ENCODE measurements at regions not wholly inside any gene's neighbourhood (a gene's known extent, or its start where the extent isn't known, plus 50 kb on each side); places are given as distances from the start of the nearest gene placed in this dataset.
"Not testable (repeated sequence)": the region's sequence is repeated elsewhere in the genome, so short reads cannot be mapped to it uniquely, and the experiment has no call there.

DNA sequence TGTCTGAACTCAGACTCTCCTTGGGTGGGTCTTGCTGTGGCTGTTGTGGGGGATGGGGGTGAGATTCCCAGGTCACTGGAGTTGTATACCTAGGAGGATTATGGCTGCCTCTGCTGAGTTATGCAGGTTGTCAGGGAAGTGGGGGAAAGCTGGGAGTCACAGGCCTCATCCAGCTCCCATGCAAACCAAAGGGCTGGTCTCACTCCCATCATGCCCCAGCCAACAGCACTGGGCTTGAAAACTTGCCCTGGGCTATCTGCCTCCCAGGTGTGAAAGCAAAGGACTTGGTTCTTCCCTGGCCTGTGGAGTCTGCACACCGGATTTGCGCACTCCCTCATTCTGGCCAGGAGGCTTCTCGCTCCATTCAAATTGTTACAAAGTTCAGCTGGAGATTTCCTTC lies 97.3 kb upstream of the BNIP2 start:
- DNase-seq (ENCODE audit: low read depth in 3 of 3) = not testable (repeated sequence)

GRCh38 chr15:59785981-59786380 lies 96.9 kb upstream of the BNIP2 start:
- DNase-seq (ENCODE audit: low read depth in 3 of 3) = not testable (repeated sequence)

DNA sequence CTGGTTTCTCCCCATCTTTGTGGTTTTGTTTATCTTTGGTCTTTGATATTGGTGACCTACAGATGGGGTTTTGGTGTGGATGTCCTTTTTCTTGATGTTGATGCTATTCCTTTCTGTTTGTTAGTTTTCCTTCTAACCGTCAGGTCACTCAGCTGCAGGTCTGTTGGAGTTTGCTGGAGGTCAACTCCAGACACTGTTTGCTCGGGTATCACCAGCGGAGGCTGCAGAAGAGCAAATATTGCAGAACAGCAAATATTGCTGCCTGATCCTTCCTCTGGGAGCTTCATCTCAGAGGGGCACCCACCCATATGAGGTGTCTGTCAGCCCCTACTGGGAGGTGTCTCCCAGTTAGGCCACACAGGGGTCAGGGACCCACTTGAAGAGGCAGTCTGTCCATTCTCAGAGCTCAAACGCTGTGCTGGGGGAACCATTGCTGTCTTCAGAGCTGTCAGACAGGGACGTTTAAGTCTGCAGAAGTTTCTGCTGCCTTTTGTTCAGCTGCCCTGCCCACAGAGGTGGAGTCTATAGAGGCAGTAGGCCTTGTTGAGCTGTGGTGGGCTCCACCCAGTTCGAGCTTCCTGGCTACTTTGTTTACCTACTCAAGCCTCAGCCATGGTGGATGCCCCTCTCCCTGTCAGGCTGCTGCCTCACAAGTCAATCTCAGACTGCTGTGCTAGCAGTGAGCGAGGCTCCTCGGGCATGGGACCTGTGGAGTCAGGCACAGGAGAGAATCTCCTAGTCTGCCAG lies 94.8 kb upstream of the BNIP2 start:
- DNase-seq (ENCODE audit: low read depth in 3 of 3) = not testable (repeated sequence)

GRCh38 chr15:59779110-59779509 lies 90.0 kb upstream of the BNIP2 start:
- no peak for DNase-seq (ENCODE audit: low read depth in 3 of 3)

DNA sequence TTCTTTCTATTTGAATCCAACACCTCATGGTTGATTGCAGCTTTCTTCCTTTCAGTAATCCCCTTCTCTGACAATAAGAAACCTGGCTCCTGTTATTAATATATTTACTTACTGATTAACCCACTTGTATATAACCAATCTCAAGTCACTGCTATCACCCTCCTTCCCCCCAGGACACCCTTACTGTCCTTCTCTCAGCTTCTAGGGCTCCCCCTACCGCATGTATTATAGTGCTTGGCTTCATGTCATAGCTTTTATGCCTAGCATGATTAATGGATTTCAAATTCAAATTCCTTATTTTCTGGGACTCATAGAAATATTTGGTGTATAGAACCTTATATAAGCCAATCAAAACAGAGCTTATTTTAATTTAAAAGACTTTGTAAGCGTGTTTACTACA lies 75.7 kb upstream of the BNIP2 start:
- DNase-seq (ENCODE audit: low read depth in 3 of 3) = no peak

- DNase-seq (ENCODE audit: low read depth in 3 of 3) = no peak
These were observed 73.4 kb upstream of the BNIP2 start for GRCh38 chr15:59762558-59762957.

DNA sequence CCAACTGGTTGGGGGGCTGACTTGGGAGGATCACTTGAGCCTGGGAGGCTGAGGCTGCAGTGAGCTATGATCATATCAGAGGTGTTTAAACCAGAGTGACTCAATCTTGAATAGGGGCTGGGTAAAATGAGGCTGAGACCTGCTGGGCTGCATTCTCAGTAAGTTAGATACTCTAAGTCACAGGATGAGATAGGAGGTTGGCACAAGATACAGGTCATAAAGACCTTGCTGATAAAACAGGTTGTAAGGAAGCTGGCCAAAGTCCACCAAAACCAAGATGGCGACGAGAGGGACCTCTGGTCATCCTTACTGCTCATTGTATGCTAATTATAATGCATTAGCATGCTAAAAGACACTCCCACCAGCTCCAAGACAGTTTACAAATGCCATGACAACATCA lies 71.1 kb upstream of the BNIP2 start:
- not testable (repeated sequence) for DNase-seq (ENCODE audit: low read depth in 3 of 3)

DNA sequence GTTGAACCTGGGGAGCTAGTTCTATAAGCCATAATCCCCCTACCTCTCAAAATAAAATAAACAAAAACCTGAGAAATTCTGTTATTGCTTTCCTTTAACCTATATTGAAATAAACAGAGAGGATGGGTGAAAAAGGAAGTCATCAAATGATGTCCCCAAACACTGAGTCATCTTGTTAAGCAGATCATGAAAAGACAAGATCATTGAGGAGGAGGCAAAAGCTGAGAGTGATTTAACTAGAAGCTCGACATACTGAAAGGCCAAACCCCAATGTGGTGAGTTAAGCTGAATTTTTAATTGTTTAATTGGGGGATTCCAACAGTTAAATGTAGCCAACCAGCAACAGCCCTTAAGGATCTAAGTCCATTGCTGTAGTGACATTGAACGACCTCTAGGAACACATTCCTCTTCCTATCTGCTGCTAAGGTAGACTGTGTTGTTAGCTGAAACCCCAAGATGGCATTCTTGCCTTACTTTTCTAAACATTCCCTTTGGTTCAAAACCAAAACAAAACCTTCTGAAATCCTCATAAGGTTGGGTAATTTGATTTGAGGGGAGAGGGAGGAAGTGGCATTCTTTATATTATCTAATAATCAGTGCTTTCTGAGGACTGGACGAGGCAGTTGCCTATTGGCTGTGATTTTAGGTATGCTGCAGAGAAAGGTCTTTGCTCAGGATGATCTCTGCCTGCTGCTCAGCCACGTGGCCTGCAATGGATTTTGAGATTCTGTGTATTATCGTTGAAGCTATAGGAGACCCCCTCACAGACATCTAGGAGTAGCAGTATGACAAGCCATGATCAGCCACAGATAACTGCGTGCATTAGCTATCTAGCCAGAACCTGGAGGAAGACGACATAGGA lies 62.7 kb upstream of the BNIP2 start:
- DNase-seq (ENCODE audit: low read depth in 3 of 3) = no peak

DNA sequence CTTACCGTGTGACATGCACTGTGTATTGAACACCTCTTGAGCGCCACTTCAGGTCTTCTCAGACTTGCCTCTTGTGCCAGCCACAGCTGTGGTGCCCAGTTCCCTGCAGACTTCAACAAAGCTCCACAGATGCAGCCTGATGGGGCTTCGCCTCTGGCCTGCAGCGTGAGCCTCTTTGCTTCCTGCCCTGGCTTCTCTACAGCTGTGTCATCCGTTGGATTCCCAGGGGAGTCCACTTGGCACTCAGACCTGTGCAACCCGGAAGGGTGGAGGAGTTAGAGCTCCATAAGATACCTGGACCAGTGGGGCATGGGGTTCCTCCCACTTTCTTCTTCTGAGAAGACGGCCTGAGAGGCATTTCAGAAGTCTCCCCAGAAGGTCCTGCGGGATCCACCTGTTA lies 57.7 kb upstream of the BNIP2 start:
- DNase-seq (ENCODE audit: low read depth in 3 of 3) = no peak

DNA sequence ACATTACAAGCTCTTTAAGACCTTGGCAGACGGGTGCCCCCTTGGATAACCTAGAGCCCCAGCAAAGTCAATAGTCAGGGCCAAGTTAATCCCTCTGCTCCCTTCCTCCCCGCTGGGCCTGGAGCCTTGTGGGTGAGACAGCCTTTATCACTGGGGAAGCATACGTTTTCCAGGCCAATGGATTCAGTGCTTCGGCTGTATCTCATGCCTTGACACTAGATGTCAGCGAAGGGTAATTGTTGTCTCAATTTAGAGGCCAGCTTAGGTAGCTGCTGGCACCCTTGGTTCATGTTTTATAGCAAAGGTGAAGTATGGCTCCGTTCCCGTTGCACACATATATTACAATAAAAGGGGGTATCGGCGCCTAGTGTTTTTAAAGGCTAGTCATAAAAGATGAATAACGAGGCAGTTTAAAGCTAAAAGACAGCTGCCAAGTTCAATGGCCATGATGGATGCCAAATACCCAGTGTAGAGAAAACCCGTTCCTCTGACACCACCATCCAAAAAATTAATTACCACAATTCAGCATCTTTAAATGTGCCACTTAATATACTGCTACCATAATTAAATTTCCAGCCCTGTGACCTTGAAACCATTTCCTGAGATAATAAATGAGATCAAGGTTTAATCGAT lies 52.3 kb upstream of the BNIP2 start:
- no peak for DNase-seq (ENCODE audit: low read depth in 3 of 3)

DNA sequence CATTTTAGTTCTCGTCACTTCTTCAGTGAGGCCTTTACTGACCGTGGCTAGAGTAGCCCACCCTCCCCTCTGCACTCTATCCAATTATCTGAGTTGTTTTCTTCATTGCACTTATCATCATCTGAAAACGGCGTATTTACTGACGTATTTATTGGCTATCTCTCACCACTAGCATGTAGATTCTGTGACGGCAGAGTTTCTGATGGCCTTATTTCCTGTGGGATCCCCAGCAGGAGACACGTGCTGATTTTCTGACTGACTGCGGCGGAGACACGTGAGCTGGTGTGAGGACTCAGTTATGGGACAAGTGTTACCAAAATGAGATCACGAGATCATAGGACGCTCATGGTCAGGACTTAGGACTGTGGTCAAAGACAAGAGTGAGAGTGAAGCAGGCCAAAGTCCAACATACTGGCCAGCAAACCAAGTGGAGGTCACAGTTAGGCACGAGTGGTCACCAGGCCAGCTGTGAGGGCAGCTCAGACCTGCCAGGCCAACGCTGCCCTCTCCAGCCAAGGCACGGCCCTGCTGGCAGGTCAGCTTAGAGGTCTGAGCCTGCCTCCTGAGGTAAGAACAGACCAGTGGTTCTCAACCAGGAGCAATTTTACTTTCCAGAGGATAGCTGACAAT lies 50.6 kb upstream of the BNIP2 start:
- DNase-seq (ENCODE audit: low read depth in 3 of 3) = no peak
